Mesenchymal stem cell (in vitro differentiated cells and primary cell): ENCODE measurements at regions not wholly inside any gene's neighbourhood (a gene's known extent, or its start where the extent isn't known, plus 50 kb on each side); places are given as distances from the start of the nearest gene placed in this dataset.
"Not testable (repeated sequence)": the region's sequence is repeated elsewhere in the genome, so short reads cannot be mapped to it uniquely, and the experiment has no call there.

ENCODE experiments used
- DNase-seq: peaks from one replicate; pipeline ENCODE4 v3.0.0-alpha.2; 2013
- H2AFZ ChIP-seq: one replicate; pipeline ENCODE4 v1.6.1; 2013; ENCODE audit warnings: low read depth, mild to moderate bottlenecking, control low read depth, inconsistent platforms, low read length, moderate library complexity
- H2AK5ac ChIP-seq: 2 replicates; pipeline ENCODE4 v1.6.1; 2013; ENCODE audit warnings: low read length, moderate library complexity, mild to moderate bottlenecking, inconsistent platforms; ENCODE audit not compliant: severe bottlenecking
- H2BK120ac ChIP-seq: one replicate; pipeline ENCODE4 v1.6.1; 2013; ENCODE audit warnings: low read depth, mild to moderate bottlenecking, inconsistent platforms, low read length, moderate library complexity
- H2BK12ac ChIP-seq, 2 experiments: one replicate each; pipeline ENCODE4 v1.6.1; 2013; ENCODE audit warnings: inconsistent platforms in 2 of 2, low read length in 2 of 2, mild to moderate bottlenecking in 2 of 2, moderate library complexity in 2 of 2, control low read depth in 1 of 2
- H2BK15ac ChIP-seq: one replicate; pipeline ENCODE4 v1.6.1; 2013; ENCODE audit warnings: mild to moderate bottlenecking, low read depth, inconsistent platforms; ENCODE audit not compliant: poor library complexity, severe bottlenecking
- H2BK5ac ChIP-seq: 2 replicates; pipeline ENCODE4 v1.6.1; 2013; ENCODE audit warnings: low read depth, mild to moderate bottlenecking, low read length, control low read depth, inconsistent platforms; ENCODE audit not compliant: poor library complexity, severe bottlenecking
- H3K14ac ChIP-seq, 2 experiments: one replicate each; pipeline ENCODE4 v1.6.1; 2013; ENCODE audit warnings: inconsistent platforms in 2 of 2, low read length in 2 of 2, control low read depth in 1 of 2, mild to moderate bottlenecking in 1 of 2, moderate library complexity in 1 of 2
- H3K18ac ChIP-seq, 2 experiments: one replicate each; pipeline ENCODE4 v1.6.1; 2013; ENCODE audit warnings: inconsistent platforms in 2 of 2, low read length in 2 of 2, control low read depth in 1 of 2, low read depth in 1 of 2, mild to moderate bottlenecking in 1 of 2
- H3K23ac ChIP-seq, 2 experiments: one replicate each; pipeline ENCODE4 v1.6.1; 2013; ENCODE audit warnings: inconsistent platforms in 2 of 2, low read length in 2 of 2, mild to moderate bottlenecking in 2 of 2, moderate library complexity in 2 of 2, control low read depth in 1 of 2
- H3K27ac ChIP-seq: 2 replicates; pipeline ENCODE4 v1.5.1; 2013; ENCODE audit warnings: mild to moderate bottlenecking, moderate library complexity, low read length, control low read depth, inconsistent platforms; ENCODE audit not compliant: poor library complexity, severe bottlenecking
- H3K27me3 ChIP-seq, 2 experiments: 2 replicates each; pipeline versions ENCODE4 v1.6.1 to v1.7.0; 2013; ENCODE audit warnings: low read length in 2 of 2, mild to moderate bottlenecking in 2 of 2, moderate library complexity in 2 of 2, control low read depth in 1 of 2, inconsistent platforms in 1 of 2; ENCODE audit not compliant: control insufficient read depth in 1 of 2, insufficient read depth in 1 of 2
- H3K36me3 ChIP-seq, 2 experiments: 2 replicates each; pipeline versions ENCODE4 v1.6.1 to v1.7.0; 2013; ENCODE audit warnings: low read length in 2 of 2, control low read depth in 1 of 2, inconsistent platforms in 1 of 2, low read depth in 1 of 2, mild to moderate bottlenecking in 1 of 2; ENCODE audit not compliant: insufficient read depth in 2 of 2, control insufficient read depth in 1 of 2
- H3K4ac ChIP-seq, 2 experiments: one replicate each; pipeline ENCODE4 v1.6.1; 2013; ENCODE audit warnings: inconsistent platforms in 2 of 2, low read length in 2 of 2, mild to moderate bottlenecking in 2 of 2, moderate library complexity in 2 of 2, control low read depth in 1 of 2, low read depth in 1 of 2
- H3K4me1 ChIP-seq: 2 replicates; pipeline ENCODE4 v1.6.1; 2013; ENCODE audit warnings: low read depth, low read length, control low read depth; ENCODE audit not compliant: control insufficient read depth, insufficient read depth
- H3K4me2 ChIP-seq: 2 replicates; pipeline ENCODE4 v1.6.1; 2013; ENCODE audit warnings: low read length, mild to moderate bottlenecking, inconsistent platforms; ENCODE audit not compliant: poor library complexity, severe bottlenecking
- H3K4me3 ChIP-seq, 2 experiments: 2 replicates each; pipeline versions ENCODE4 v1.5.1 to v1.7.0; 2013; ENCODE audit warnings: low read length in 2 of 2, mild to moderate bottlenecking in 2 of 2, control low read depth in 1 of 2, low read depth in 1 of 2; ENCODE audit not compliant: insufficient read depth in 1 of 2
- H3K79me1 ChIP-seq: replicated peaks from 2 replicates; pipeline ENCODE4 v1.6.1; 2013; ENCODE audit warnings: mild to moderate bottlenecking, control low read depth, low read length, inconsistent platforms; ENCODE audit not compliant: poor library complexity, severe bottlenecking
- H3K9ac ChIP-seq: 2 replicates; pipeline ENCODE4 v1.7.0; 2013; ENCODE audit warnings: mild to moderate bottlenecking, low read length, moderate library complexity
- H3K9me3 ChIP-seq: 2 replicates; pipeline ENCODE4 v1.7.0; 2013; ENCODE audit warnings: mild to moderate bottlenecking, low read length; ENCODE audit not compliant: control insufficient read depth
- H4K8ac ChIP-seq: one replicate; pipeline ENCODE4 v1.6.1; 2013; ENCODE audit warnings: inconsistent platforms, mild to moderate bottlenecking, low read length, moderate library complexity
- H4K91ac ChIP-seq: one replicate; pipeline ENCODE4 v1.6.1; 2013; ENCODE audit warnings: mild to moderate bottlenecking, low read length, inconsistent platforms
- WGBS: methylation state at CpG from one replicate; pipeline ENCODE4 v1.1.7; 2013; ENCODE audit warnings: mixed read lengths; 5-methylcytosine and 5-hydroxymethylcytosine counted together

GRCh38 chr18:28422577-28422976, 245.6 kb upstream of the CDH2 start:
- H2AFZ ChIP-seq = no peak overlapping the region
- H3K9me3 ChIP-seq = peaks cover 11% of the 10 kb centered on the region
- no peak overlapping the region for H3K4me2 ChIP-seq
- H3K18ac ChIP-seq = no peak overlapping the region
- no peak overlapping the region for H2BK15ac ChIP-seq
- no peaks in the 10 kb centered on the region for H3K4me1 ChIP-seq
- H2BK12ac ChIP-seq = no peak overlapping the region
- no peak overlapping the region for H3K9ac ChIP-seq
- H3K36me3 ChIP-seq = no peaks in the 10 kb centered on the region
- no peaks in the 10 kb centered on the region for H3K79me1 ChIP-seq
- no peak for DNase-seq
- H3K23ac ChIP-seq = no peak overlapping the region
- no peak overlapping the region for H4K8ac ChIP-seq
- no peak overlapping the region for H3K4ac ChIP-seq
- 87% methylated on average over 2 of the region's 2 CpGs for WGBS
- H3K14ac ChIP-seq = no peak overlapping the region
- no peak overlapping the region for H3K4me3 ChIP-seq
- no peak overlapping the region for H3K27ac ChIP-seq
- no peak overlapping the region for H2BK120ac ChIP-seq
- no peak overlapping the region for H4K91ac ChIP-seq
- H2AK5ac ChIP-seq = no peak overlapping the region
- H2BK5ac ChIP-seq = no peak overlapping the region
- H3K27me3 ChIP-seq = no peaks in the 10 kb centered on the region

- 100% methylated on average over 1 of the region's 17 CpGs for WGBS
- H2BK12ac ChIP-seq = not testable (repeated sequence)
These were observed 245.0 kb upstream of the CDH2 start for GRCh38 chr18:28421950-28422349.

GRCh38 chr18:28412521-28412920, 235.6 kb upstream of the CDH2 start:
- Histone ChIP-seq H2AK5ac (no peak overlapping the region), H2AFZ (no peak overlapping the region), H2BK5ac (no peak overlapping the region), H2BK120ac (no peak overlapping the region), H3K4me2 (no peak overlapping the region), H3K4me1 (no peaks in the 10 kb centered on the region), H4K91ac (no peak overlapping the region), H2BK15ac (no peak overlapping the region), H3K9ac (no peak overlapping the region), H3K18ac (no peak overlapping the region), H3K23ac (no peak overlapping the region), H3K9me3 (no peaks in the 10 kb centered on the region), H3K14ac (no peak overlapping the region), H3K27ac (no peak overlapping the region), H3K79me1 (no peaks in the 10 kb centered on the region), H2BK12ac (no peak overlapping the region), H3K4me3 (no peak overlapping the region), H3K27me3 (no peaks in the 10 kb centered on the region), H4K8ac (no peak overlapping the region), H3K4ac (no peak overlapping the region), H3K36me3 (no peaks in the 10 kb centered on the region)
- peak; percentile 22 for DNase-seq
- 77% methylated on average over 2 of the region's 3 CpGs for WGBS

More at GRCh38 chr18:28421950-28422349, 245.0 kb upstream of the CDH2 start:
- not testable (repeated sequence) for H3K9me3 ChIP-seq, H3K27ac ChIP-seq, H3K4me2 ChIP-seq, H3K4me1 ChIP-seq, H3K18ac ChIP-seq, H4K91ac ChIP-seq, H3K27me3 ChIP-seq, H3K23ac ChIP-seq, H2BK15ac ChIP-seq, H4K8ac ChIP-seq, H3K9ac ChIP-seq, H3K4ac ChIP-seq, H3K4me3 ChIP-seq, H2BK120ac ChIP-seq, DNase-seq, H2AFZ ChIP-seq, H2BK5ac ChIP-seq, H2AK5ac ChIP-seq, H3K79me1 ChIP-seq, H3K36me3 ChIP-seq, H3K14ac ChIP-seq

GRCh38 chr18:28411806-28412205, 234.9 kb upstream of the CDH2 start:
- H3K36me3 ChIP-seq = no peaks in the 10 kb centered on the region
- H3K4ac ChIP-seq = no peak overlapping the region
- H3K79me1 ChIP-seq = no peaks in the 10 kb centered on the region
- H3K9me3 ChIP-seq = no peaks in the 10 kb centered on the region
- H3K9ac ChIP-seq = no peak overlapping the region
- H4K8ac ChIP-seq = no peak overlapping the region
- no peak overlapping the region for H3K23ac ChIP-seq
- H2BK5ac ChIP-seq = no peak overlapping the region
- H3K14ac ChIP-seq = no peak overlapping the region
- H2BK120ac ChIP-seq = no peak overlapping the region
- no peak overlapping the region for H2AFZ ChIP-seq
- H4K91ac ChIP-seq = no peak overlapping the region
- H3K18ac ChIP-seq = no peak overlapping the region
- H2BK12ac ChIP-seq = no peak overlapping the region
- no peaks in the 10 kb centered on the region for H3K27me3 ChIP-seq
- H3K4me3 ChIP-seq = no peak overlapping the region
- no peak overlapping the region for H3K4me2 ChIP-seq
- H3K4me1 ChIP-seq = no peaks in the 10 kb centered on the region
- no peak overlapping the region for H3K27ac ChIP-seq
- peak; percentile 90 for DNase-seq
- WGBS = 87% methylated on average over 2 of the region's 2 CpGs
- no peak overlapping the region for H2BK15ac ChIP-seq
- H2AK5ac ChIP-seq = no peak overlapping the region
